ENCODE measurements at regions not wholly inside any gene's neighbourhood (a gene's known extent, or its start where the extent isn't known, plus 50 kb on each side); places are given as distances from the start of the nearest gene placed in this dataset.

GRCh38 chr3:163166197-163166596 lies 1669.6 kb downstream of the OTOL1 start (continued):
- TF ChIP-seq STAT6 (CRISPR knock-in tag; IDR thresholded peaks at IDR 0.05), result no peak

GRCh38 chr3:163159306-163159705 lies 1662.7 kb downstream of the OTOL1 start:
- in situ Hi-C loops (cut with MboI) (no loop called here), intact Hi-C loops (cut with micrococcal nuclease) (no loop called here)
- Histone ChIP-seq H3K9ac (ENCODE audit: insufficient read depth in 1 of 2, low read depth in 2 of 2, low read length in 2 of 2) (no peak overlapping the region), H3K4me1 (replicated peaks in 1 of 2; ENCODE audit: control insufficient read depth in 2 of 2, insufficient read depth in 2 of 2, low read length in 2 of 2) (no peaks in the 10 kb centered on the region), H3K4me2 (ENCODE audit: insufficient read depth, low read length) (no peak overlapping the region), H3K9me1 (ENCODE audit: control insufficient read depth, insufficient read depth, low read length) (no peaks in the 10 kb centered on the region), H3K27me3 (ENCODE audit: control insufficient read depth in 2 of 2, insufficient read depth in 2 of 2, low read length in 2 of 2) (no peaks in the 10 kb centered on the region), H3K4me3 (no peak overlapping the region), H3K79me2 (ENCODE audit: control insufficient read depth, insufficient read depth, low read length) (no peaks in the 10 kb centered on the region), H2AFZ (ENCODE audit: low read depth, low read length) (no peak overlapping the region), H3K27ac (ENCODE audit: extremely low read depth, low read depth, low read length) (no peak overlapping the region), H3K9me3 (replicated peaks; ENCODE audit: control insufficient read depth, insufficient read depth, low read depth, low read length) (no peaks in the 10 kb centered on the region), H3K36me3 (ENCODE audit: control insufficient read depth, insufficient read depth, low read length) (no peaks in the 10 kb centered on the region), H4K20me1 (replicated peaks; ENCODE audit: control insufficient read depth, insufficient read depth, low read length) (no peaks in the 10 kb centered on the region)
- DNase-seq (ENCODE audit: extremely low read depth in 1 of 4, low spot score in 3 of 4) (no peak), ATAC-seq (no peak), FAIRE-seq (no peak)
- no peak for TF ChIP-seq ZFX (CRISPR knock-in tag; IDR thresholded peaks at IDR 0.05)
- TF ChIP-seq BRD9 (IDR thresholded peaks at IDR 0.05; ENCODE audit: low read depth, partially characterized antibody), result no peak
- no peak for TF ChIP-seq MAFG (tag; conservative IDR thresholded peaks at IDR 0.05)
- ChIA-PET CTCF (ENCODE audit: low intra/inter-chr PET ratio) (no interaction called here), POLR2A (no interaction called here)
- 0% methylated on average over 2 of the region's 2 CpGs for WGBS (ENCODE audit: insufficient coverage, low coverage, missing lambda C conversion rate)
- BruUV-seq (replicated peaks), result no TSS peak
